PC-3 (cell line): ENCODE measurements at regions not wholly inside any gene's neighbourhood (a gene's known extent, or its start where the extent isn't known, plus 50 kb on each side); places are given as distances from the start of the nearest gene placed in this dataset.

Experiments
- ATAC-seq: fragments of 200-7000 bp; cut with Tn5 transposase; 2 replicates; pipeline ENCODE4 v1.9.1; 2020; ENCODE audit warnings: mild to moderate bottlenecking, moderate library complexity
- BruUV-seq: library from RNA; stranded (reverse); fragments of 400-500 nt; replicated peaks from 2 replicates; lab custom pipeline; 2021; lab: Mats Ljungman, UMichigan
- CTCF ChIA-PET: fragments of 300-600 bp; sonication (Branson Sonifier 250); formaldehyde crosslinking; loops from one replicate; lab custom pipeline; 2022; ENCODE audit warnings: antibody characterized with exemption; lab: Charles Lee
- POLR2A ChIA-PET: fragments of 300-600 bp; sonication (Branson Sonifier 250); formaldehyde crosslinking; loops from one replicate; lab custom pipeline; 2022; ENCODE audit warnings: antibody characterized with exemption; ENCODE audit not compliant: unreplicated experiment; lab: Charles Lee
- DNase-seq: peaks from one replicate; pipeline ENCODE4 v3.0.0-alpha.2; 2015
- H2AFZ ChIP-seq: fragments of 300-600 bp; sonication (generic); 2 replicates; pipeline ENCODE4 v1.6.0; 2016; ENCODE audit warnings: antibody characterized with exemption, low read length
- H3F3A ChIP-seq: fragments of 300-600 bp; sonication (generic); one replicate; pipeline ENCODE4 v1.6.0; 2017; ENCODE audit warnings: antibody characterized with exemption, low read length, control low read depth, mild to moderate bottlenecking; ENCODE audit not compliant: unreplicated experiment
- H3K27ac ChIP-seq: fragments of 300-600 bp; sonication (generic); 2 replicates; pipeline ENCODE4 v1.5.1; 2016; ENCODE audit warnings: mild to moderate bottlenecking, low read length
- H3K27me3 ChIP-seq: fragments of 300-600 bp; sonication (generic); 2 replicates; pipeline ENCODE4 v1.6.1; 2016; ENCODE audit warnings: low read length, mixed read lengths
- H3K36me3 ChIP-seq: fragments of 300-600 bp; sonication (generic); 2 replicates; pipeline ENCODE4 v1.6.1; 2016; ENCODE audit warnings: low read depth, mixed run types, low read length, mixed read lengths
- H3K4me1 ChIP-seq: fragments of 300-600 bp; sonication (generic); 2 replicates; pipeline ENCODE4 v1.5.1; 2016; ENCODE audit warnings: low read length; ENCODE audit not compliant: insufficient read depth
- H3K4me2 ChIP-seq: fragments of 300-600 bp; sonication (generic); 2 replicates; pipeline ENCODE4 v1.6.0; 2016; ENCODE audit warnings: low read length
- H3K4me3 ChIP-seq: fragments of 300-600 bp; sonication (generic); 2 replicates; pipeline ENCODE4 v1.5.1; 2016; ENCODE audit warnings: mild to moderate bottlenecking, low read length, mixed read lengths
- H3K79me2 ChIP-seq: fragments of 300-600 bp; sonication (generic); 2 replicates; pipeline ENCODE4 v1.6.1; 2017; ENCODE audit warnings: low read length, mixed read lengths
- H3K9ac ChIP-seq: fragments of 300-600 bp; sonication (generic); 2 replicates; pipeline ENCODE4 v1.6.0; 2016; ENCODE audit warnings: mild to moderate bottlenecking, low read length
- H3K9me2 ChIP-seq: fragments of 300-600 bp; sonication (generic); replicated peaks from 2 replicates; pipeline ENCODE4 v1.6.1; 2016; ENCODE audit warnings: mixed run types, low read length, mixed read lengths
- H3K9me3 ChIP-seq: fragments of 300-600 bp; sonication (generic); 2 replicates; pipeline ENCODE4 v1.6.1; 2016; ENCODE audit warnings: low read length, mixed read lengths
- H4K20me1 ChIP-seq: fragments of 300-600 bp; sonication (generic); 2 replicates; pipeline ENCODE4 v1.6.1; 2016; ENCODE audit warnings: low read length, mixed read lengths
- EZH2 ChIP-seq: fragments of 300-600 bp; sonication (generic); IDR thresholded peaks from one replicate; pipeline ENCODE4 v1.6.1; 2017; ENCODE audit warnings: antibody characterized with exemption, mild to moderate bottlenecking, low read length; ENCODE audit not compliant: unreplicated experiment
- EZH2phosphoT487 ChIP-seq: fragments of 300-600 bp; sonication (generic); IDR thresholded peaks from 2 replicates; pipeline ENCODE4 v1.6.1; 2018; ENCODE audit warnings: mild to moderate bottlenecking, antibody characterized with exemption, low read length, borderline replicate concordance
- intact Hi-C: fragments of 100-400 bp; cut with micrococcal nuclease; formaldehyde crosslinking; loops from 2 replicates; pipeline ENCODE4 v1.9.0; 2023
- TF ChIP-seq, protein P1 (sequence below): fragments of 300-600 bp; sonication (generic); conservative IDR thresholded peaks from 2 replicates; pipeline ENCODE4 v1.5.1; 2017; ENCODE audit warnings: antibody characterized with exemption, low read depth, mild to moderate bottlenecking, low read length

DNA sequence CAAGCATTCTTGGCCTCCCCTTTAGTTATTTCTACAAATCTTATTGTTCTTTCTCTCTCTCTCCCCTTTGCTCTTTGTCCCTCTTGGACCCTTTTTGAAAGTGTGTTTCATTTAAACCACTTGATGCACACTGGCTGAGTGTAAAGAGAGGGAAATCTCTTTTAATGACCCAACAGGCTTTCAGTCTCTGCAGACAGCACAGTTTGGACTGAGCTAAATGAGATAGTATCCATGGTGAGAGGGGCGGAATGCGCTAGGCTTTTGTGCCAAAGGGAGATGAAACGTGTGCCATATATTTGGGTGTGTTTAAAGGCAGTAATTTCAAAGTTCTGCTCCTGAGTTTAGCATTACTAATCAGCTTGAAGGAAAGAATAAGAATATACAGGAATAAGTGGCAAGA is 184.9 kb downstream of the PCSK1 start:
- no peak overlapping the region for H3K4me3 ChIP-seq
- no TSS peak for BruUV-seq
- H3K9me3 ChIP-seq: no peaks in the 10 kb centered on the region
- no peak overlapping the region for H2AFZ ChIP-seq
- no peak overlapping the region for H3K27ac ChIP-seq
- H3K9ac ChIP-seq: no peak overlapping the region
- intact Hi-C loops: no loop called here
- H3K79me2 ChIP-seq: no peaks in the 10 kb centered on the region
- H3K27me3 ChIP-seq: no peaks in the 10 kb centered on the region
- peaks cover 29% of the 10 kb centered on the region for H3K4me1 ChIP-seq
- no peaks in the 10 kb centered on the region for H3K9me2 ChIP-seq
- ChIA-PET POLR2A (no interaction called here), CTCF (no interaction called here)
- no peak overlapping the region for H3K4me2 ChIP-seq
- DNase-seq: no peak
- no peaks in the 10 kb centered on the region for H3F3A ChIP-seq
- H3K36me3 ChIP-seq: no peaks in the 10 kb centered on the region
- TF ChIP-seq, protein P1, sequence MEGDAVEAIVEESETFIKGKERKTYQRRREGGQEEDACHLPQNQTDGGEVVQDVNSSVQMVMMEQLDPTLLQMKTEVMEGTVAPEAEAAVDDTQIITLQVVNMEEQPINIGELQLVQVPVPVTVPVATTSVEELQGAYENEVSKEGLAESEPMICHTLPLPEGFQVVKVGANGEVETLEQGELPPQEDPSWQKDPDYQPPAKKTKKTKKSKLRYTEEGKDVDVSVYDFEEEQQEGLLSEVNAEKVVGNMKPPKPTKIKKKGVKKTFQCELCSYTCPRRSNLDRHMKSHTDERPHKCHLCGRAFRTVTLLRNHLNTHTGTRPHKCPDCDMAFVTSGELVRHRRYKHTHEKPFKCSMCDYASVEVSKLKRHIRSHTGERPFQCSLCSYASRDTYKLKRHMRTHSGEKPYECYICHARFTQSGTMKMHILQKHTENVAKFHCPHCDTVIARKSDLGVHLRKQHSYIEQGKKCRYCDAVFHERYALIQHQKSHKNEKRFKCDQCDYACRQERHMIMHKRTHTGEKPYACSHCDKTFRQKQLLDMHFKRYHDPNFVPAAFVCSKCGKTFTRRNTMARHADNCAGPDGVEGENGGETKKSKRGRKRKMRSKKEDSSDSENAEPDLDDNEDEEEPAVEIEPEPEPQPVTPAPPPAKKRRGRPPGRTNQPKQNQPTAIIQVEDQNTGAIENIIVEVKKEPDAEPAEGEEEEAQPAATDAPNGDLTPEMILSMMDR: no peak
- TF ChIP-seq EZH2: no peak
- no peak for TF ChIP-seq EZH2phosphoT487
- no peak for ATAC-seq
- no peaks in the 10 kb centered on the region for H4K20me1 ChIP-seq

DNA sequence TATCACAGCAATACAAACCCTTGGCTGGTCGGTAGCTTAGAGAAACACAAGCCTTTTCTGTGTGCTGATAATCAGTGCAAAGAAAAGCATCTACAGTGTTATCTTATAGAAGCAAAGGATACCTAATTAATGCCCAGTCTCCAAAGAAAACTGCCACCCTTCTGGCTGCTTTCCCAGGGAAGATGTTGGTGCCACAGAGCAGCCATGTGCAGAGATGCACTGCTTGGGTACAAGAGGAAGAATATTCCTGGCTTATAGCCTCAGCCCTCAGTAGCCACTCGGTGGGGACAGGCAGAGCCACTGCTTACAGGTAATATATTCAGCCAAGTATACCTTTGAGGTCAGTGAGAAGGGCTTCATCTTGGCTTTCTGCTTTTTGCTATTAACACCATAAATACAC is 185.3 kb downstream of the PCSK1 start:
- Histone ChIP-seq H4K20me1 (no peaks in the 10 kb centered on the region), H3F3A (no peaks in the 10 kb centered on the region), H3K4me2 (no peak overlapping the region), H2AFZ (no peak overlapping the region), H3K4me1 (peaks cover 25% of the 10 kb centered on the region), H3K9me2 (no peaks in the 10 kb centered on the region), H3K9me3 (no peaks in the 10 kb centered on the region), H3K27ac (no peak overlapping the region), H3K27me3 (no peaks in the 10 kb centered on the region), H3K4me3 (no peak overlapping the region), H3K9ac (no peak overlapping the region), H3K79me2 (no peaks in the 10 kb centered on the region), H3K36me3 (no peaks in the 10 kb centered on the region)
- BruUV-seq: no TSS peak
- TF ChIP-seq, protein P1: no peak
- TF ChIP-seq EZH2 (no peak), EZH2phosphoT487 (no peak)
- POLR2A ChIA-PET: no interaction called here
- no peak for ATAC-seq
- no peak for DNase-seq
- intact Hi-C loops: no loop called here
- CTCF ChIA-PET: no interaction called here

DNA sequence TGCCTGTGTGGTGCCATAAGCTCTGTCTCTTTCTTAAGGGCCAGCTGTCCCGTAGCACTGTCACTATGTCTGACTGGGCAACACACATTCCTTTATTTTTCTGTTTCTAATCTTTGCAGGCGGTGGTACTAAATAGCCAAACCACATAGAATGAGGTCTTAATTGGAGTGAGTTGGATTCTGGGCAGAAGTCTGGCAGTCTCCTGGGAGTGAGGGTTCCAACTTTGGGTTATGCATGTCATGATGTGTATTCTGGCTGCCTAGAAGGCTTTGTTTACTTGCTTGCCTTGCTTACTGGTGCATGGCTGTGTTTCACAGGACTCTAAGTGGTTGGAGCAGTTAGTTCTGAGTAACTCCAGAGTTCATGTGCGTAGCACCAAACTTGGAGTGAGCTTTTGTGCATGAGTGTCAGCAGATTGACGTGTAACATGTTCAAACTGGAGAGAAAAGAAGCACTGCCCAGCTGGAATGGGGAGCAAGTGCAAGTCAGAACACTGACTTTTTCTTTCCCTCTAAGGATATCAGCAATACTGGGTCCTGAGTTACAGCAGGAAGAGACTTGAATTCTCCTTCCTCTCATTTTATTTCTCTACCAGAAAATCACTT is 185.8 kb downstream of the PCSK1 start:
- intact Hi-C loops: no loop called here

More for the DNA sequence above, 185.8 kb downstream of the PCSK1 start:
- TF ChIP-seq, protein P1: no peak
- TF ChIP-seq EZH2phosphoT487 (no peak), EZH2 (no peak)
- H3K79me2 ChIP-seq: no peaks in the 10 kb centered on the region
- H3K9ac ChIP-seq: no peak overlapping the region
- no TSS peak for BruUV-seq
- H3K4me1 ChIP-seq: peaks cover 20% of the 10 kb centered on the region
- ChIA-PET CTCF (no interaction called here), POLR2A (no interaction called here)
- H4K20me1 ChIP-seq: no peaks in the 10 kb centered on the region
- H3K4me3 ChIP-seq: no peak overlapping the region
- H2AFZ ChIP-seq: no peak overlapping the region
- H3K27me3 ChIP-seq: no peaks in the 10 kb centered on the region
- DNase-seq (no peak), ATAC-seq (no peak)
- no peaks in the 10 kb centered on the region for H3K9me3 ChIP-seq
- H3K9me2 ChIP-seq: no peaks in the 10 kb centered on the region
- H3K36me3 ChIP-seq: no peaks in the 10 kb centered on the region
- H3K27ac ChIP-seq: no peak overlapping the region
- no peaks in the 10 kb centered on the region for H3F3A ChIP-seq
- no peak overlapping the region for H3K4me2 ChIP-seq
